ENCODE measurements at regions not wholly inside any gene's neighbourhood (a gene's known extent, or its start where the extent isn't known, plus 50 kb on each side); places are given as distances from the start of the nearest gene placed in this dataset.

- no peak for TF ChIP-seq HDGF (IDR thresholded peaks at IDR 0.05)
- TF ChIP-seq CXXC5 (CRISPR knock-in tag; IDR thresholded peaks at IDR 0.05), result peak; percentile 57
- TF ChIP-seq EP300 (IDR thresholded peaks at IDR 0.05; ENCODE audit: low read length), result peak; percentile 94
- TF ChIP-seq XRCC4 (IDR thresholded peaks at IDR 0.05; ENCODE audit: extremely low read depth, insufficient read depth, insufficient read length), result no peak
- TF ChIP-seq ZNF318 (IDR thresholded peaks at IDR 0.05; ENCODE audit: borderline replicate concordance in 1 of 2, low read depth in 1 of 2), result peak in 1 of 2 experiments; percentile 52; a peak in 1 of 4 replicates
- TF ChIP-seq LEF1 (IDR thresholded peaks at IDR 0.05), result peak; percentile 95
- no peak for TF ChIP-seq RBM39 (optimal IDR thresholded peaks at IDR 0.05; ENCODE audit: low read depth, low read length)
- TF ChIP-seq NR0B1 (IDR thresholded peaks at IDR 0.05; ENCODE audit: partially characterized antibody), result no peak
- TF ChIP-seq RCOR1 (IDR thresholded peaks at IDR 0.05; ENCODE audit: borderline replicate concordance in 1 of 2, low read depth in 2 of 2, low read length in 2 of 2), result peak in 1 of 2 experiments; percentile 73; a peak in 1 of 4 replicates
- peak in 1 of 2 experiments; percentile 26; a peak in 1 of 4 replicates for TF ChIP-seq KDM1A (IDR thresholded peaks at IDR 0.05)
- TF ChIP-seq ZNF586 (CRISPR knock-in tag; conservative IDR thresholded peaks at IDR 0.05), result 0 out of 2 replicates have a peak, but pooled peaks have one; percentile 13
- peak; percentile 67; the same call in 1 of the 2 replicates for TF ChIP-seq DPF2 (IDR thresholded peaks at IDR 0.05)
- peak; percentile 74 for TF ChIP-seq SOX6 (IDR thresholded peaks at IDR 0.05)
- no peak for TF ChIP-seq ZNF140 (CRISPR knock-in tag; IDR thresholded peaks at IDR 0.05)
- no peak for TF ChIP-seq ZNF780A (CRISPR knock-in tag; IDR thresholded peaks at IDR 0.05)
- peak; percentile 76 for TF ChIP-seq MYC (IDR thresholded peaks at IDR 0.05; ENCODE audit: low read depth, low read length)
- no peak for TF ChIP-seq MYC (CRISPR knock-in tag; IDR thresholded peaks at IDR 0.05; ENCODE audit: borderline replicate concordance, low read depth)
- 0 out of 2 replicates have a peak, but pooled peaks have one; percentile 6 for TF ChIP-seq ZNF75A (CRISPR knock-in tag; IDR thresholded peaks at IDR 0.05)
- no peak for TF ChIP-seq PHB (CRISPR knock-in tag; IDR thresholded peaks at IDR 0.05)
- TF ChIP-seq DNMT1 (IDR thresholded peaks at IDR 0.05), result no peak
Observed at GRCh38 chr6:139777202-139777970, 402.9 kb upstream of the CITED2 start (continued).

Measured in K562 (cell line).